ENCODE measurements at regions not wholly inside any gene's neighbourhood (a gene's known extent, or its start where the extent isn't known, plus 50 kb on each side); places are given as distances from the start of the nearest gene placed in this dataset.

DNA sequence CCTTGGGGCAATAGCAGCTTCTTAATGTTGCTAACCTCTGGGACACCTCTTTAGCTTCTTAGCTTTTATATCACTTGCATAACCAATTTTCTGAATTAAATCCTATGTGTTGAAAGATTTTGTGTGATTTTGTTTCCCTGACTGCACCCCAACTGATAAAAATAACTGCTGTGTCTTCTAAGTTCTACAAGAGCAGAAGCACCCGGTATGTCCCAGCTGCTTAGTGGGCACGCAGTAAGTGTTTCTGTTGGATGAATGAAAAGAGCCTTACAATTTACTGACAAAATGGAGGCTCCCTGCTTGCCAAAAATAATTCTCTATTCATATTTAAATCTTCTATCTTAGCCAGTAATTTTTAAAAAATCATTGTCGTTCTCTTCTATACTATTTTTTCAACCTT, 53.1 kb upstream of the GALNT5 start:
- TF ChIP-seq, protein P1, sequence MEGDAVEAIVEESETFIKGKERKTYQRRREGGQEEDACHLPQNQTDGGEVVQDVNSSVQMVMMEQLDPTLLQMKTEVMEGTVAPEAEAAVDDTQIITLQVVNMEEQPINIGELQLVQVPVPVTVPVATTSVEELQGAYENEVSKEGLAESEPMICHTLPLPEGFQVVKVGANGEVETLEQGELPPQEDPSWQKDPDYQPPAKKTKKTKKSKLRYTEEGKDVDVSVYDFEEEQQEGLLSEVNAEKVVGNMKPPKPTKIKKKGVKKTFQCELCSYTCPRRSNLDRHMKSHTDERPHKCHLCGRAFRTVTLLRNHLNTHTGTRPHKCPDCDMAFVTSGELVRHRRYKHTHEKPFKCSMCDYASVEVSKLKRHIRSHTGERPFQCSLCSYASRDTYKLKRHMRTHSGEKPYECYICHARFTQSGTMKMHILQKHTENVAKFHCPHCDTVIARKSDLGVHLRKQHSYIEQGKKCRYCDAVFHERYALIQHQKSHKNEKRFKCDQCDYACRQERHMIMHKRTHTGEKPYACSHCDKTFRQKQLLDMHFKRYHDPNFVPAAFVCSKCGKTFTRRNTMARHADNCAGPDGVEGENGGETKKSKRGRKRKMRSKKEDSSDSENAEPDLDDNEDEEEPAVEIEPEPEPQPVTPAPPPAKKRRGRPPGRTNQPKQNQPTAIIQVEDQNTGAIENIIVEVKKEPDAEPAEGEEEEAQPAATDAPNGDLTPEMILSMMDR (IDR thresholded peaks at IDR 0.05; ENCODE audit: extremely low read depth, missing control alignments): no peak
- no peak for DNase-seq (ENCODE audit: low spot score)

- TF ChIP-seq, protein P1 (IDR thresholded peaks at IDR 0.05; ENCODE audit: extremely low read depth, missing control alignments): no peak
- DNase-seq (ENCODE audit: low spot score): no peak
These were observed 50.6 kb upstream of the GALNT5 start for GRCh38 chr2:157206916-157207315.

All from GM20000 (cell line).